ENCODE measurements at regions not wholly inside any gene's neighbourhood (a gene's known extent, or its start where the extent isn't known, plus 50 kb on each side); places are given as distances from the start of the nearest gene placed in this dataset.

GRCh38 chr18:69217196-69218000 is 183.3 kb upstream of the DOK6 start:
- DNase-seq, result no peak

- DNase-seq, result no peak
These were observed 180.2 kb upstream of the DOK6 start for GRCh38 chr18:69220529-69220928.

- DNase-seq, result no peak
These were observed 178.6 kb upstream of the DOK6 start for GRCh38 chr18:69222089-69222488.

- DNase-seq, result no peak
These were observed 173.7 kb upstream of the DOK6 start for GRCh38 chr18:69226971-69227370.

- DNase-seq, result no peak
These were observed 170.5 kb upstream of the DOK6 start for GRCh38 chr18:69230204-69230603.

GRCh38 chr18:69233465-69234054 is 167.1 kb upstream of the DOK6 start:
- DNase-seq, result peak; percentile 55

GRCh38 chr18:69239849-69240674 is 160.6 kb upstream of the DOK6 start:
- no peak for DNase-seq

- DNase-seq, result no peak
These were observed 154.7 kb upstream of the DOK6 start for GRCh38 chr18:69246027-69246426.

GRCh38 chr18:69250305-69251151 is 150.2 kb upstream of the DOK6 start:
- DNase-seq, result peak; percentile 64

GRCh38 chr18:69257861-69258458 is 142.7 kb upstream of the DOK6 start:
- DNase-seq, result peak; percentile 91

- no peak for DNase-seq
These were observed 141.4 kb upstream of the DOK6 start for GRCh38 chr18:69259282-69259681.

GRCh38 chr18:69261406-69261805 is 139.3 kb upstream of the DOK6 start:
- no peak for DNase-seq

- DNase-seq, result no peak
These were observed 135.0 kb upstream of the DOK6 start for GRCh38 chr18:69265656-69266055.

GRCh38 chr18:69267895-69268294 is 132.8 kb upstream of the DOK6 start:
- no peak for DNase-seq

- DNase-seq, result no peak
These were observed 118.3 kb upstream of the DOK6 start for GRCh38 chr18:69282371-69282770.

GRCh38 chr18:69291044-69291443 is 109.6 kb upstream of the DOK6 start:
- no peak for DNase-seq

- no peak for DNase-seq
These were observed 108.9 kb upstream of the DOK6 start for GRCh38 chr18:69291755-69292154.

- DNase-seq, result no peak
These were observed 100.5 kb upstream of the DOK6 start for GRCh38 chr18:69300185-69300584.

- no peak for DNase-seq
These were observed 92.1 kb upstream of the DOK6 start for GRCh38 chr18:69308619-69309018.

- no peak for DNase-seq
These were observed 74.6 kb upstream of the DOK6 start for GRCh38 chr18:69326094-69326493.

- DNase-seq, result no peak
These were observed 72.6 kb upstream of the DOK6 start for GRCh38 chr18:69328086-69328485.

GRCh38 chr18:69330385-69331005 is 70.2 kb upstream of the DOK6 start:
- no peak for DNase-seq
